Loucy (cell line): ENCODE measurements at regions not wholly inside any gene's neighbourhood (a gene's known extent, or its start where the extent isn't known, plus 50 kb on each side); places are given as distances from the start of the nearest gene placed in this dataset.

Source experiments
- H2AFZ ChIP-seq: fragments of 200-600 bp; sonication (generic); 2 replicates; pipeline ENCODE4 v1.6.0; 2016; ENCODE audit warnings: antibody characterized with exemption, mild to moderate bottlenecking, low read length, moderate library complexity
- H3F3A ChIP-seq: fragments of 200-600 bp; 2 replicates; pipeline ENCODE4 v1.6.0; 2016; ENCODE audit warnings: antibody characterized with exemption, low read depth, mild to moderate bottlenecking
- H3K27me3 ChIP-seq: fragments of 200-600 bp; sonication (generic); 2 replicates; pipeline ENCODE4 v1.6.1; 2014; ENCODE audit warnings: low read length, mild to moderate bottlenecking; ENCODE audit not compliant: insufficient read depth, poor library complexity, severe bottlenecking
- H3K36me3 ChIP-seq: fragments of 200-600 bp; sonication (generic); 2 replicates; pipeline ENCODE4 v1.6.1; 2016; ENCODE audit warnings: low read length; ENCODE audit not compliant: insufficient read depth
- H3K4me1 ChIP-seq: fragments of 200-600 bp; sonication (generic); 2 replicates; pipeline ENCODE4 v1.5.1; 2014; ENCODE audit warnings: low read length, mild to moderate bottlenecking; ENCODE audit not compliant: insufficient read depth, poor library complexity, severe bottlenecking
- H3K4me2 ChIP-seq: fragments of 200-600 bp; sonication (generic); 2 replicates; pipeline ENCODE4 v1.6.0; 2014; ENCODE audit warnings: antibody characterized with exemption, low read length, low read depth, mild to moderate bottlenecking; ENCODE audit not compliant: poor library complexity, severe bottlenecking
- H3K4me3 ChIP-seq: fragments of 200-600 bp; sonication (generic); 2 replicates; pipeline ENCODE4 v1.5.1; 2014; ENCODE audit warnings: low read length, mild to moderate bottlenecking, mixed read lengths; ENCODE audit not compliant: poor library complexity, severe bottlenecking
- H3K79me2 ChIP-seq: fragments of 200-600 bp; sonication (generic); 2 replicates; pipeline ENCODE4 v1.6.1; 2014; ENCODE audit warnings: low read length; ENCODE audit not compliant: insufficient read depth
- H3K9ac ChIP-seq: fragments of 200-600 bp; sonication (generic); 2 replicates; pipeline ENCODE4 v1.6.0; 2014; ENCODE audit warnings: mild to moderate bottlenecking, low read depth, low read length, moderate library complexity; ENCODE audit not compliant: poor library complexity, severe bottlenecking
- H3K9me2 ChIP-seq: fragments of 200-600 bp; sonication (generic); replicated peaks from 2 replicates; pipeline ENCODE4 v1.6.1; 2016; ENCODE audit warnings: low read depth, low read length, mixed read lengths
- H3K9me3 ChIP-seq: fragments of 200-600 bp; sonication (generic); 2 replicates; pipeline ENCODE4 v1.6.1; 2014; ENCODE audit warnings: mild to moderate bottlenecking, antibody characterized with exemption, low read length, low read depth; ENCODE audit not compliant: insufficient read depth
- H4K20me1 ChIP-seq: fragments of 200-600 bp; sonication (generic); 2 replicates; pipeline ENCODE4 v1.6.0; 2014; ENCODE audit warnings: antibody characterized with exemption, low read length, mild to moderate bottlenecking; ENCODE audit not compliant: insufficient read depth, poor library complexity, severe bottlenecking
- CTCF ChIP-seq: fragments of 200-600 bp; sonication (generic); conservative IDR thresholded peaks from 2 replicates; pipeline ENCODE4 v1.5.1; 2014; ENCODE audit warnings: mild to moderate bottlenecking, antibody characterized with exemption, low read length
- EZH2phosphoT487 ChIP-seq: fragments of 200-600 bp; IDR thresholded peaks from 2 replicates; pipeline ENCODE4 v1.6.1; 2018; ENCODE audit warnings: antibody characterized with exemption, mild to moderate bottlenecking, moderate library complexity, borderline replicate concordance

- Histone ChIP-seq H3F3A (no peaks in the 10 kb centered on the region), H4K20me1 (no peaks in the 10 kb centered on the region), H3K9me2 (no peaks in the 10 kb centered on the region), H3K27me3 (no peaks in the 10 kb centered on the region), H3K4me2 (no peak overlapping the region), H3K9me3 (no peaks in the 10 kb centered on the region), H3K36me3 (no peaks in the 10 kb centered on the region), H3K4me1 (no peaks in the 10 kb centered on the region), H3K79me2 (no peaks in the 10 kb centered on the region), H3K4me3 (no peak overlapping the region), H2AFZ (no peak overlapping the region), H3K9ac (no peak overlapping the region)
- TF ChIP-seq EZH2phosphoT487: no peak
- TF ChIP-seq CTCF: no peak
Measured at GRCh38 chr11:116580799-116581198, 192.0 kb downstream of the BUD13 start.

GRCh38 chr11:116579857-116580727, 192.7 kb downstream of the BUD13 start:
- H2AFZ ChIP-seq: no peak overlapping the region
- H3K4me3 ChIP-seq: no peak overlapping the region
- no peaks in the 10 kb centered on the region for H3K9me3 ChIP-seq
- H3K79me2 ChIP-seq: no peaks in the 10 kb centered on the region
- TF ChIP-seq CTCF: no peak
- no peak for TF ChIP-seq EZH2phosphoT487
- H3K4me2 ChIP-seq: no peak overlapping the region
- H3K9me2 ChIP-seq: no peaks in the 10 kb centered on the region
- H3K27me3 ChIP-seq: no peaks in the 10 kb centered on the region
- H3K36me3 ChIP-seq: no peaks in the 10 kb centered on the region
- no peak overlapping the region for H3K9ac ChIP-seq
- no peaks in the 10 kb centered on the region for H3F3A ChIP-seq
- H3K4me1 ChIP-seq: no peaks in the 10 kb centered on the region
- H4K20me1 ChIP-seq: no peaks in the 10 kb centered on the region

GRCh38 chr11:116579031-116579653, 193.6 kb downstream of the BUD13 start:
- Histone ChIP-seq H3K9me3 (no peaks in the 10 kb centered on the region), H3F3A (no peaks in the 10 kb centered on the region), H3K9ac (no peak overlapping the region), H3K27me3 (no peaks in the 10 kb centered on the region), H3K4me3 (no peak overlapping the region), H3K36me3 (no peaks in the 10 kb centered on the region), H3K4me2 (no peak overlapping the region), H2AFZ (no peak overlapping the region), H3K79me2 (no peaks in the 10 kb centered on the region), H4K20me1 (no peaks in the 10 kb centered on the region), H3K4me1 (no peaks in the 10 kb centered on the region), H3K9me2 (no peaks in the 10 kb centered on the region)
- TF ChIP-seq CTCF (no peak), EZH2phosphoT487 (no peak)
